ENCODE measurements at regions not wholly inside any gene's neighbourhood (a gene's known extent, or its start where the extent isn't known, plus 50 kb on each side); places are given as distances from the start of the nearest gene placed in this dataset.

DNA sequence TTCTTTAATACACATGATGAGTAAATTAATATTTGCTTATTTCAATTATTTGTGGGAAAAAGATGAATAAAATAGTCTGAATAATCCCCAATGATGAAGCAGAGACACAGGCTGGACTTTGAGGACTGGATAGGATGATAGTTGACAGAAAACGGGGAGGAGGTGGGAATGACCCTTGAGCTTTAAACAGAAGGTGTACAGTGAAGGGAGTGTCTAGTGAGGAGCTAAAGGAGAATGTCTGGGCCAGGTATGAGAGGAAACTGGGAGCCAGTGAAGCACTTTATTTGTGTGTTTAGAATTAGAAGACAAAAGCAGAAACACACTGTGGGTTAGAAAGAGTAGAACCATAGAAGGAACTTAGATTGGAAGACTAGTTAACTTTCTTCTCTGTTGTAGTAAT, 230.4 kb upstream of the CA10 start:
- no peak overlapping the region for H2AFZ ChIP-seq (ENCODE audit: low read depth)
- H4K20me1 ChIP-seq (ENCODE audit: insufficient read depth) = no peaks in the 10 kb centered on the region
- no peaks in the 10 kb centered on the region for H3K4me1 ChIP-seq (ENCODE audit: low read depth, poor library complexity, severe bottlenecking)
- no peak overlapping the region for H3K9ac ChIP-seq
- H3K27me3 ChIP-seq (ENCODE audit: insufficient read depth, low read depth) = no peaks in the 10 kb centered on the region
- H3K27ac ChIP-seq = no peak overlapping the region
- H3K4me2 ChIP-seq = no peak overlapping the region
- no peaks in the 10 kb centered on the region for H3K79me2 ChIP-seq (ENCODE audit: insufficient read depth, low read depth)
- no peak for TF ChIP-seq CTCF (conservative IDR thresholded peaks at IDR 0.05; ENCODE audit: low read depth, low read length)
- no peak overlapping the region for H3K4me3 ChIP-seq (IDR thresholded peaks at IDR 0.05; ENCODE audit: insufficient read depth, low read depth, low read length)
- H3K36me3 ChIP-seq (ENCODE audit: insufficient read depth) = no peaks in the 10 kb centered on the region

DNA sequence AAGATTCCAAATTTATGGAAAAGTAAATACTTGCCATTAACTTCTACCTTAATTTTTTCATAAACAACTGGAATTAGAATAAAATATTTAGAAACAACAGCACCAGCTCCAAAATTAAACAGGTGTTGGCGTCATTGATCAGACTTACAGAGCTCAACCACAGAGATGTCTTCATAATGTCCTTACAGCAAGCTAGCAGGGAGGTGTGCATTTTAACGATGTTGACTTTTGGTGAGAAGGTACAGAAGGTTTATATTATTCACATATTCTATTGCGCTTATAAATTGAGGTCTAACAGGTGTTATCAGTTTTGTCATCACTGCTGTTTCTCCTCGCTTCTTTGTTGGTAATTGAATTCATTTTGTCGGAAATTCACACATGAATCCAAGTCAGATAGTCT, 226.2 kb upstream of the CA10 start:
- H3K4me1 ChIP-seq (ENCODE audit: low read depth, poor library complexity, severe bottlenecking) = no peaks in the 10 kb centered on the region
- TF ChIP-seq CTCF (conservative IDR thresholded peaks at IDR 0.05; ENCODE audit: low read depth, low read length) = no peak
- H4K20me1 ChIP-seq (ENCODE audit: insufficient read depth) = no peaks in the 10 kb centered on the region
- H3K79me2 ChIP-seq (ENCODE audit: insufficient read depth, low read depth) = no peaks in the 10 kb centered on the region
- H2AFZ ChIP-seq (ENCODE audit: low read depth) = no peak overlapping the region
- no peak overlapping the region for H3K4me2 ChIP-seq
- H3K27ac ChIP-seq = no peak overlapping the region
- H3K9ac ChIP-seq = no peak overlapping the region
- no peaks in the 10 kb centered on the region for H3K27me3 ChIP-seq (ENCODE audit: insufficient read depth, low read depth)
- H3K4me3 ChIP-seq (IDR thresholded peaks at IDR 0.05; ENCODE audit: insufficient read depth, low read depth, low read length) = no peak overlapping the region
- no peaks in the 10 kb centered on the region for H3K36me3 ChIP-seq (ENCODE audit: insufficient read depth)

- H3K27me3 ChIP-seq (ENCODE audit: insufficient read depth, low read depth) = no peaks in the 10 kb centered on the region
- no peak overlapping the region for H3K27ac ChIP-seq
- no peaks in the 10 kb centered on the region for H4K20me1 ChIP-seq (ENCODE audit: insufficient read depth)
- H3K79me2 ChIP-seq (ENCODE audit: insufficient read depth, low read depth) = no peaks in the 10 kb centered on the region
- peak; percentile 83 for TF ChIP-seq CTCF (conservative IDR thresholded peaks at IDR 0.05; ENCODE audit: low read depth, low read length)
- no peaks in the 10 kb centered on the region for H3K4me1 ChIP-seq (ENCODE audit: low read depth, poor library complexity, severe bottlenecking)
- no peaks in the 10 kb centered on the region for H3K36me3 ChIP-seq (ENCODE audit: insufficient read depth)
- no peak overlapping the region for H3K4me3 ChIP-seq (IDR thresholded peaks at IDR 0.05; ENCODE audit: insufficient read depth, low read depth, low read length)
- H3K4me2 ChIP-seq = no peak overlapping the region
- H2AFZ ChIP-seq (ENCODE audit: low read depth) = no peak overlapping the region
- H3K9ac ChIP-seq = no peak overlapping the region
Measured at GRCh38 chr17:52383493-52384100, 225.1 kb upstream of the CA10 start.

DNA sequence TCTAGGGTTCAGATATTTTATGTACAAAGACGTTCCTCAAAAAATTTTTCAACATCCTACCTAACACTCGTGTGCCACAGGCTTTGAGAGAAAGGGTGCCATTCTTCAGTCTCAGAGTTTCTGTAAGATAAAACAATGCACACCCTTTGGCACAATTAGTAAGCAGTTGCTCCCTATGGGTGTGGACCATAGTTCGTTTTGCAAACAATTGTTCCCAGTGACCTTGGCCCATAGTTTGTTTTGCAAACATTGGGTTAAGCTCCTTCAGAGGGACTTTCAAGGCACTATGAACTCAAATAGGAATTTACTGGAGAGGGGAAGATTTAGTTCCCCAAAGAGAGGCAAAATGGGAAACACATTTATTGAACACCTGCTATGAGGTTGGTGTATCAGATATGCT, 220.3 kb upstream of the CA10 start:
- Histone ChIP-seq H3K4me1 (ENCODE audit: low read depth, poor library complexity, severe bottlenecking) (no peaks in the 10 kb centered on the region), H3K27me3 (ENCODE audit: insufficient read depth, low read depth) (no peaks in the 10 kb centered on the region), H4K20me1 (ENCODE audit: insufficient read depth) (no peaks in the 10 kb centered on the region), H3K4me3 (IDR thresholded peaks at IDR 0.05; ENCODE audit: insufficient read depth, low read depth, low read length) (no peak overlapping the region), H3K4me2 (no peak overlapping the region), H3K27ac (no peak overlapping the region), H3K79me2 (ENCODE audit: insufficient read depth, low read depth) (no peaks in the 10 kb centered on the region), H3K36me3 (ENCODE audit: insufficient read depth) (no peaks in the 10 kb centered on the region), H3K9ac (no peak overlapping the region), H2AFZ (ENCODE audit: low read depth) (no peak overlapping the region)
- TF ChIP-seq CTCF (conservative IDR thresholded peaks at IDR 0.05; ENCODE audit: low read depth, low read length) = no peak
